HG03354 (cell line): ENCODE measurements at regions not wholly inside any gene's neighbourhood (a gene's known extent, or its start where the extent isn't known, plus 50 kb on each side); places are given as distances from the start of the nearest gene placed in this dataset.

ENCODE experiments used
- ATAC-seq: cut with Tn5 transposase; IDR thresholded peaks from one replicate; pipeline ENCODE4 v1.9.1; 2021; ENCODE audit warnings: mild to moderate bottlenecking; ENCODE audit not compliant: unreplicated experiment, poor library complexity, severe bottlenecking

DNA sequence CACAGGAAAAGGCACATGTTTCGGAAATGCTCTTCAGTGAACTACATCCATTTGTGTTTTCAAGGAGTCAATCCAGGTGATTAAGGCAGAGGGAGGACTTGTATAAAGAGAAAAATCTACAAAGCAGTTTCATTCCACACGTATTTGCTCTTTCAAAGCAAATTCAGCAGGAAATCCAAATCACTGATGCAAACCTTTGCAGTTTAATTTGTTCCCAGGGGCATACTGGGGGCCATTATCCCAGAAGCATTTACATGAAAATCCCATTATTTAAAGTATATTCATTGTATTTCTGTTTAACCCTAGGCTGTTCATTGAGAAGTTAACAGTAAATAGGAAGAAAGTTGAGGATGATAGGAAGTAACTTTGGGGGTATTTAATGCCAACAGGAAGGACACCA, 147.9 kb downstream of the PMP22 start:
- ATAC-seq = no peak

GRCh38 chr17:15112846-15113617, 152.1 kb downstream of the PMP22 start:
- ATAC-seq = no peak

- ATAC-seq = no peak
These were observed 155.5 kb downstream of the PMP22 start for GRCh38 chr17:15109608-15110007.

DNA sequence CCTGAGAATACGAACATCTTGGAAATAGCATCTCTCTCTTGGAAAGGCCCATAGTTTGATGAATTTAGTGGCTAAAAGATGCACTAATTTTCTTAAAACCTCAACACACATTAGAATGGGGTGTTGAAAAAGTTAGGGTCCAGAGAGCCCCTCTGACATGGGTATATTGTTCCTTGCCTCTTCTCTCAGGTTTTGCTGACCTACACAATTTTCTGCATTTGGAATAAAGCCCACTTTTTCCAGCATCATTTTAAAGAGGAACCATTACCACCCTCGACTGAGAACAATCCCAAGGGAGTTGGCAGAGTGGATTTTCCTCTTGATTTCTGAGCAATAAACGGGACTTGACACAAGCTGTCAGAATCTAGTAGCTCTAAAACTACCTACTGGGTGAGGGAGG, 156.1 kb downstream of the PMP22 start:
- no peak for ATAC-seq

- ATAC-seq = no peak
These were observed 158.6 kb downstream of the PMP22 start for GRCh38 chr17:15106540-15106939.

DNA sequence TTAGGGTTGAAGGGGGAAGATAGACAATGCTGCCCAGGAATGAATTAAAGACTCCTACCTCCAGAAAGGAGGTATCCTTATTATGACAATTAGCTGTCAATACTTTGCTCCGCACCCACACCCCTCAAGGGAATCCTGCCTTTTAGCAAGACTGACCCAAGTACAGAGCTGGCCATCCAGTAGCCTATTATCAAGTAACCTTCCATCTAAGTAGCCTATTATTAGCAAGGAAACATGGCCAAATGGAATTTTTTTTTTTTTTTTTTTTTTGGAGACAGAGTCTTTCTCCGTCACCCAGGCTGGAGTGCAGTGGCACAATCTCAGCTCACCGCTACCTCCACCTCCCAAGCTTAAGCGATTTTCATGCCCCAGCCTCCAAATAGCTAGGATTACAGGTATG, 161.3 kb downstream of the PMP22 start:
- no peak for ATAC-seq

DNA sequence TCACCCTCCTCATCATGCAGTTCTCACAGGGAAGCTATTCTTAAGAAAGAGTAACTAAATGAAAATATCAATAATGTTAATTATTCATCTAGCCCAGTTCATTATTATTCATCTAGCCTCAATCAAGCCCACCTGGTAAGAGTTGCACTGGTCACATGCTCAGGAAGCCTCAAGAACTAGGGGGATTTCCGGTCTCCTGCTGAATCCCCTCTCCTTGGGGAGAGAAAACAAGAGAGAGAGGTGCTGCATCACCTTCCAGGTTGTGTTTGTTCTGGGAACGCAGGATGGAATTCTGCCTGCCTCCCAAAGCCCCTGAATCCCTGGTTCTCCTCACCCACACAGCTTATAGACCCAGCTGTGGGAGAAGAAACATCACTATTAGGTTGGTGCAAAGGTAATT, 164.0 kb downstream of the PMP22 start:
- ATAC-seq = no peak

DNA sequence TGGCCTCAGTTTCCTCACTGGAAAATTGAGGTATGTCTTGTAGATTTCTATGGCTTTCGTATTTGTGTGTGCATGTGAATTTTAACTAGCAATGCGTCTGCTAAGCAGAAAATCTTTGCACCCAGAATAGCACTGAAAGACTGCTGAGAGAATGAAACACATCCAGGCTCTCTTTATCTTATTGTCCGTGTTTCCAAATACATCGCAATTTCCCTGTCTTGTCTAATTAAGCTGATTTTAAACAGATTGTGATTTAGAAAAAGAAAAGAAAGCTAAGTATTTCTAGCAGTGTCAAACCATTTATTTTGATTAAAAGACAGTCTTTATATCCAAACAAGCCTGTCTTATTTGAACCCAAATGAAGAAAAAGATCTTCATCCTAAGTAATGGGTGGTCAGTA, 168.6 kb downstream of the PMP22 start:
- ATAC-seq = no peak

GRCh38 chr17:15095935-15096334, 169.2 kb downstream of the PMP22 start:
- ATAC-seq = no peak

- no peak for ATAC-seq
These were observed 172.4 kb downstream of the PMP22 start for GRCh38 chr17:15092762-15093161.

GRCh38 chr17:15092261-15092660, 172.9 kb downstream of the PMP22 start:
- no peak for ATAC-seq

DNA sequence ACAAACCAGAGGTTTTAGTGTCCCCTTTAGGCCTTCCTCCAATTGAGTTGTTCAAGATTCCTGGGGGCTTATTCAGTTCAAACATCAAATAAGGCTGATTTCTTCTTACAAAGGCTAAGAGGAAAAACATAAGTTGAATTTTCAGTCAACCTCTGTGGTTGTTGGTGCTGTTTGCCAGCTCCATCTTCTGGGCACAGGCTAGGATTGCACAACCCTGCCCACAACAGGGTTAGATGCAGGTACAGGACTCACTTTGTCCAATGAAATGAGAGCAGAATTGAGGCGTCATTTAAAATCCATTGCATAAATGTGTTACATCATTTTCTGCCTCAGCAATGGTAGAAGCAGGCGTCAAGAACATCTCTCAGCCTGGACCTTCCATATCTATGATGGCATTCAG, 173.3 kb downstream of the PMP22 start:
- no peak for ATAC-seq

DNA sequence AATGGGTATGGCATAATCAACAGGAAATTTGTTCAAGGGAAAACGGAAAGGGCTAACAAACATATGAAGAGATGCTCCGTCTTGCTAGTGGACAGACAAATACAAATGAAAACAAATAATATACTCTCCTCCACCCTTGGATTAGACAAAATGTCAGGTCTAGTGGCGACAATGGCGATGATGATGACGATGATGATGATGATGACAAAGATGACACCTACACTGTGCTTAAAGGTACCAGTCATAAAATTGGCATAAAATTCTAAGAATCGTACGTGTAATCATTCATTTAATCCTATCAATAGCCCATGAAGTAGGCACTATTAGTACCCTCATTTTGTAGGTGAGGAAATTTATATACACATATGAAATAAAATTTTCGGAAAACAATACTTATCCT, 174.6 kb downstream of the PMP22 start:
- ATAC-seq = no peak

DNA sequence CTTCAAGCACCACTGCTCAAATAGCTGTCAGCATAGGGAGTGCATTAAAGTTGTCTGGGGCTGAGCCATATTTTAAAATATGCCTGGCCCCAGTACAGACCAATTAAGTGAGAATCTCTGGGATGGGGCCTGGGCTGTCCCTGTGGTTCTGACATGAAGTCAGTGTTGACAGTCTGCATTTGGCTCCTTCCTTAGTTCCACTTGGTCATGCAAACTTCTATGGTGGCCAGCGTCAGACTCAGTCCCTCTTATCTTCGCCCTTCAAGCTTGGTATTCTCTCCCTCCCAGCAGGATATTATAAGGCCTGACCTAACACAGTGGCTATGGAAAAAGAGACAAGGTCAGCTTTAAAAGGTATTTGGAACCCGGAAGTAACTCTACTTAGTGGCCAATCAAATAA, 177.2 kb downstream of the PMP22 start:
- ATAC-seq = no peak

GRCh38 chr17:15086776-15087295, 178.3 kb downstream of the PMP22 start:
- no peak for ATAC-seq

DNA sequence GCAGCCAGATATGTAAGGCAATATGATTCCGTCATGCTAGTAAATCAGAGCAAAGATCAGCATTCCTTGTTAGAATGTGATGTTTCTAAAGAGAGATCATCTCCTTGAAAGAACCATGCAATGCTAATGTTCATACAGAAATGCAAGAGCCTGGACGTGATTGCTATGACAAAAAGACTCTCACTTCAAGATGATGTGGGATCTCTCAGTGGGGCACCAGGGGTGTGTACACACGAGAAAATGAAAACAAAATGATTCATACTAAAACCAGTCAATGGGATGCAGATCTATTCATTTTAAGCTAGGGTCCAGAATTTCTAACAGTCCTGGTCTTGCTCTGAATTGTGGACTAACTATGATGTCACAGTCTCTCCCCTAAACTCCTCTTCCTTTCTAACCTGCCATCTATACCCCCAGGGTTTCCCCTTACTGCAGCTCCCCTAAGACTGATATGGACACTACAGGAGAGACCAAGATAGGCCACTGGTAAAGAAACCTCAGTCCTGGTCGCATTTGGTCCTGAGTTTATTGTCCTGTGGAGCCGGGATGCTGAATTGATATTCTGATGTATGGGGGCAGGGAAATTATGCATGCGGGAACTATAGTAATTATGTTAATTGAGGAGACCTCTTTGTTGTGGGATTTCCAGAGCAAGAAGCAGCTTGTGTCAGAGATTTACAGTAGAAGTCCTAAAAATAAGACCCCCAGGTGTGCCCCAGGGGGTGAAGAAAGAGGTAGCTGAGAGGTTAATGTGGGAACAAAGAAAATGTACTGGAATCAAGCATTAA, 179.0 kb downstream of the PMP22 start:
- ATAC-seq = no peak

DNA sequence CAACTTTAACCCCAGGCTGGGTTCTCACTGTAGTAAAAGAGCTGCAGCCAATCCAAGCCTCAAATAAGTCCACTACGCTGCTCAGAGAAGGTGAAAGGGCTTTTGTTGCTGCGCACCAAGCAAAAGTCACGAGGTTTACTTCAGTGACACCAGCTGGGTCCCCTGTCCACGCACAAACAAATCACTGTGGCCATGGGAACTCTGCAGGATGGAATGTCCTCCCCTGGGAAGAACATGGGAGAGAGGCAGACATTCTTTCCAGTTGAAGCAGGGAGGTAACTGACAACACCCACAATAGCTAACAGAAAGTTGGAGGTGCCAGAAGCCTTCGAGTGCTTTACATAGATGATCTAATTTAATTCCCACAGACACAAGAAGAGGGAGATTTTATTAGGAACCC, 181.9 kb downstream of the PMP22 start:
- ATAC-seq = no peak

GRCh38 chr17:15081008-15081407, 184.1 kb downstream of the PMP22 start:
- ATAC-seq = no peak

GRCh38 chr17:15078570-15078969, 186.6 kb downstream of the PMP22 start:
- ATAC-seq = no peak

GRCh38 chr17:15076991-15077663, 188.0 kb downstream of the PMP22 start:
- ATAC-seq = no peak

- no peak for ATAC-seq
These were observed 213.2 kb downstream of the PMP22 start for GRCh38 chr17:15051933-15052332.
